Breast epithelium (tissue), 3 donors: ENCODE measurements at regions not wholly inside any gene's neighbourhood (a gene's known extent, or its start where the extent isn't known, plus 50 kb on each side); places are given as distances from the start of the nearest gene placed in this dataset.

Experiments used
- CTCF ChIP-seq, 3 donors: fragments of 450-650 bp; IDR thresholded peaks; one replicate each; pipeline ENCODE4 v1.5.1; 2016 to 2017; ENCODE audit warnings: antibody characterized with exemption in 3 of 3, mild to moderate bottlenecking in 3 of 3, moderate library complexity in 3 of 3
- POLR2AphosphoS5 ChIP-seq, 3 donors: sonication (generic); formaldehyde crosslinking; IDR thresholded peaks; one replicate each; pipeline ENCODE4 v1.6.1; 2017; ENCODE audit warnings: antibody characterized with exemption in 3 of 3

DNA sequence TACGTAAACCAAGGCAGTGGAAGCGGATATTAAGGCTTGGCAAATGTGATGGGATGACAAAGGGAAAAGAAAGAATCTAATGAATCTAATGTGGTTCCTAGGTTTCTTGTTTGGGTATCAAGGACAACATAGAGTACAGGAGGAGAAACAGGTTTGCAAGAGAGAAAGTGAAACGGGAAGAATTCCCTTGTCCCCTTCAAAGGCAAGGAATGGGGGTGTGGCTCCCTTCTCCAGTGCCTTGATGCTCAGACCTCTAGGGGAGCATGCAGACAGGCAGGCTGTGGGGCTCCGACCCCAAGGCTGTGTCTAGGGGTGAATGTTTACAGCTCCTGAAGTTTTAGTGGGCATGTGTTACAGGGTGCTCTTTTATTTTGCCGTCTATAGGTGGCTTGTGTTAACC lies 317.5 kb upstream of the HSF2 start:
- TF ChIP-seq CTCF (IDR thresholded peaks at IDR 0.05) (no peak), POLR2AphosphoS5 (IDR thresholded peaks at IDR 0.05) (no peak)
